CD14-positive monocyte (primary cell): ENCODE measurements at regions not wholly inside any gene's neighbourhood (a gene's known extent, or its start where the extent isn't known, plus 50 kb on each side); places are given as distances from the start of the nearest gene placed in this dataset.

Source experiments
- DNase-seq, 3 donors: peaks; one replicate each; pipeline ENCODE4 v3.0.0-alpha.2; 2011 to 2022
- H2AFZ ChIP-seq: 2 replicates; pipeline ENCODE4 v1.6.0; 2012; ENCODE audit warnings: mild to moderate bottlenecking, low read depth, low read length, inconsistent platforms; ENCODE audit not compliant: insufficient read depth, poor library complexity, severe bottlenecking
- H3K27ac ChIP-seq, 2 donors: 1 replicate in 1 of 2; 2 replicates in 1 of 2; pipeline ENCODE4 v1.5.1; 2012 to 2013; ENCODE audit warnings: low read length in 2 of 2, control low read depth in 1 of 2, inconsistent platforms in 1 of 2, low read depth in 1 of 2, mild to moderate bottlenecking in 1 of 2
- H3K27me3 ChIP-seq, 2 donors: one replicate each; pipeline versions ENCODE4 v1.6.0 to v1.6.1; 2011 to 2013; ENCODE audit warnings: low read length in 2 of 2; ENCODE audit not compliant: control insufficient read depth in 2 of 2, insufficient read depth in 2 of 2
- H3K36me3 ChIP-seq, 2 donors: replicated peaks in 1 of 2; 1 replicate in 1 of 2; 2 replicates in 1 of 2; pipeline versions ENCODE4 v1.5.1 to v1.6.1; 2012 to 2013; ENCODE audit warnings: low read length in 2 of 2, control low read depth in 1 of 2, inconsistent platforms in 1 of 2, mild to moderate bottlenecking in 1 of 2; ENCODE audit not compliant: insufficient read depth in 2 of 2, control insufficient read depth in 1 of 2
- H3K4me1 ChIP-seq, 2 donors: 1 replicate in 1 of 2; 2 replicates in 1 of 2; pipeline versions ENCODE4 v1.5.1 to v1.6.1; 2012 to 2013; ENCODE audit warnings: low read length in 2 of 2, control low read depth in 1 of 2, inconsistent platforms in 1 of 2, mild to moderate bottlenecking in 1 of 2, moderate library complexity in 1 of 2; ENCODE audit not compliant: insufficient read depth in 2 of 2, control insufficient read depth in 1 of 2
- H3K4me2 ChIP-seq: replicated peaks from 2 replicates; pipeline ENCODE3; 2012; ENCODE audit warnings: low read length, moderate library complexity, mild to moderate bottlenecking; ENCODE audit not compliant: poor library complexity, severe bottlenecking; ENCODE audit errors: extremely low read depth
- H3K4me3 ChIP-seq, 3 experiments: fragments of 200-600 bp in 1 of 3; sonication (generic) in 1 of 3; replicated peaks in 1 of 3; 1 replicate in 2 of 3; 2 replicates in 1 of 3; pipeline ENCODE4 v1.5.1; 2011 to 2013; ENCODE audit warnings: low read length in 3 of 3, mild to moderate bottlenecking in 3 of 3, control low read depth in 2 of 3, low read depth in 2 of 3, inconsistent platforms in 1 of 3, moderate library complexity in 1 of 3
- H3K79me2 ChIP-seq: 2 replicates; pipeline ENCODE4 v1.6.0; 2012; ENCODE audit warnings: mild to moderate bottlenecking, control low read depth, inconsistent platforms, low read length, moderate library complexity; ENCODE audit not compliant: insufficient read depth
- H3K9ac ChIP-seq: 2 replicates; pipeline ENCODE4 v1.6.0; 2017; ENCODE audit warnings: low read length, mild to moderate bottlenecking; ENCODE audit not compliant: insufficient read depth, poor library complexity, severe bottlenecking
- H3K9me3 ChIP-seq, 2 donors: replicated peaks in 1 of 2; 1 replicate in 1 of 2; 2 replicates in 1 of 2; pipeline versions ENCODE4 v1.5.1 to v1.6.1; 2012 to 2013; ENCODE audit warnings: low read length in 2 of 2, control low read depth in 1 of 2; ENCODE audit not compliant: control insufficient read depth in 1 of 2, insufficient read depth in 1 of 2
- H4K20me1 ChIP-seq: 2 replicates; pipeline ENCODE4 v1.6.0; 2012; ENCODE audit warnings: mild to moderate bottlenecking, low read length, control low read depth, moderate library complexity; ENCODE audit not compliant: insufficient read depth
- H3K27ac Mint-ChIP-seq, 7 donors: one replicate each; pipeline ENCODE4 v1.8.0; 2020; ENCODE audit warnings: mild to moderate bottlenecking in 7 of 7, mixed read lengths in 7 of 7, moderate library complexity in 6 of 7, inconsistent platforms in 2 of 7
- H3K27me3 Mint-ChIP-seq, 3 donors: one replicate each; pipeline ENCODE4 v1.8.0; 2021 to 2022; ENCODE audit warnings: low read depth in 3 of 3, mild to moderate bottlenecking in 3 of 3, mixed read lengths in 3 of 3, moderate library complexity in 3 of 3, inconsistent platforms in 1 of 3
- H3K36me3 Mint-ChIP-seq, 2 donors: one replicate each; pipeline ENCODE4 v1.8.0; 2020; ENCODE audit warnings: mixed read lengths in 2 of 2, inconsistent platforms in 1 of 2, mild to moderate bottlenecking in 1 of 2
- H3K4me1 Mint-ChIP-seq: one replicate; pipeline ENCODE4 v1.8.0; 2020; ENCODE audit warnings: mild to moderate bottlenecking, mixed read lengths
- H3K4me3 Mint-ChIP-seq, 2 donors: one replicate each; pipeline ENCODE4 v1.8.0; 2020; ENCODE audit warnings: mild to moderate bottlenecking in 2 of 2, mixed read lengths in 2 of 2, moderate library complexity in 1 of 2
- H3K9me3 Mint-ChIP-seq, 7 donors: one replicate each; pipeline ENCODE4 v1.8.0; 2020 to 2022; ENCODE audit warnings: mixed read lengths in 7 of 7, mild to moderate bottlenecking in 6 of 7, moderate library complexity in 6 of 7, inconsistent platforms in 2 of 7
- CTCF ChIP-seq: fragments of 200-600 bp; IDR thresholded peaks from one replicate; pipeline ENCODE4 v1.8.0; 2022; ENCODE audit warnings: antibody characterized with exemption, mild to moderate bottlenecking
- WGBS: methylation state at CpG from one replicate; pipeline ENCODE4 v1.1.5; 2013; ENCODE audit warnings: missing lambda C conversion rate; ENCODE audit not compliant: insufficient coverage; 5-methylcytosine and 5-hydroxymethylcytosine counted together
- intact Hi-C, 2 donors: fragments of 100-400 bp; cut with micrococcal nuclease; formaldehyde crosslinking; loops; one replicate each; pipeline versions ENCODE4 v1.15.0 to v1.15.1; 2023

GRCh38 chr20:55928266-55928665, 77.1 kb downstream of the CBLN4 start:
- peaks cover 2 to 5% of the 10 kb centered on the region in 2 donors for H3K9me3 ChIP-seq
- H4K20me1 ChIP-seq = no peaks in the 10 kb centered on the region
- no peak for DNase-seq
- H3K4me3 ChIP-seq = no peak overlapping the region
- Mint-ChIP-seq H3K27ac (peak overlapping the region in 1 of 7 donors; percentile 38), H3K4me3 (no peak overlapping the region), H3K9me3 (peaks cover 1 to 13% (median 4%) of the 10 kb centered on the region in 7 donors), H3K27me3 (no peaks in the 10 kb centered on the region), H3K4me1 (no peaks in the 10 kb centered on the region), H3K36me3 (no peaks in the 10 kb centered on the region)
- H3K9ac ChIP-seq = no peak overlapping the region
- H3K27me3 ChIP-seq = no peaks in the 10 kb centered on the region
- H3K79me2 ChIP-seq = no peaks in the 10 kb centered on the region
- no peaks in the 10 kb centered on the region for H3K4me1 ChIP-seq
- no peak overlapping the region for H3K4me2 ChIP-seq
- H3K27ac ChIP-seq = no peak overlapping the region
- no CpG with 5 or more reads among the region's 3 CpGs for WGBS
- no peaks in the 10 kb centered on the region for H3K36me3 ChIP-seq
- H2AFZ ChIP-seq = no peak overlapping the region
- TF ChIP-seq CTCF = no peak
- intact Hi-C loops = no loop called here

GRCh38 chr20:55919956-55920355, 85.4 kb downstream of the CBLN4 start:
- H2AFZ ChIP-seq = no peak overlapping the region
- Mint-ChIP-seq H3K9me3 (peaks cover 2 to 15% (median 9%) of the 10 kb centered on the region in 7 donors), H3K27me3 (no peaks in the 10 kb centered on the region), H3K4me1 (no peaks in the 10 kb centered on the region), H3K36me3 (no peaks in the 10 kb centered on the region), H3K27ac (no peak overlapping the region), H3K4me3 (no peak overlapping the region)
- no peaks in the 10 kb centered on the region for H3K36me3 ChIP-seq
- no peaks in the 10 kb centered on the region for H3K79me2 ChIP-seq
- DNase-seq = no peak
- no peaks in the 10 kb centered on the region for H4K20me1 ChIP-seq
- intact Hi-C loops = no loop called here
- H3K4me1 ChIP-seq = no peaks in the 10 kb centered on the region
- no peaks in the 10 kb centered on the region for H3K27me3 ChIP-seq
- H3K4me2 ChIP-seq = no peak overlapping the region
- no peak overlapping the region for H3K9ac ChIP-seq
- H3K4me3 ChIP-seq = no peak overlapping the region
- no peak for TF ChIP-seq CTCF
- peaks cover 8 to 21% of the 10 kb centered on the region in 2 donors for H3K9me3 ChIP-seq
- no peak overlapping the region for H3K27ac ChIP-seq
